ENCODE measurements at regions not wholly inside any gene's neighbourhood (a gene's known extent, or its start where the extent isn't known, plus 50 kb on each side); places are given as distances from the start of the nearest gene placed in this dataset.

DNA sequence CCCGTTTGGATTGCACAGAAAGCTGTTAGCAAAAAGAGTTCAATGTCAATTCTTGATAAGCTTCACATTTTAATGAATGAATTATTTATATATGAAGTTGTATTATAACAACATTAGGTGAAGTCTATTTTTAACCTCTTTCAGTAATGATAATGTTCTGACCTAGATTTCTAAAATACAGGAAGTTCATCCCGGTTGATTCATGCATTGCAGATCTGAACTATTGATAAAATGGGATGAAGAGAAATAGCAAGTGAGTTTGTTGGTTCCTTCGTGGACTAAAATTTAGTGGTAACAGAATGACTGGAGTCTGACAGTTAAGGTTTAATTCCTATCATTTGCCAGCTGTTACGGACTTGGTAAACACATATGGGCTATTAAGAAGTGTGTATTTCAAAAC, 180.5 kb downstream of the PCSK1 start:
- no peak for TF ChIP-seq ATF2 (IDR thresholded peaks at IDR 0.05; ENCODE audit: low read length)
- TF ChIP-seq, protein P1, sequence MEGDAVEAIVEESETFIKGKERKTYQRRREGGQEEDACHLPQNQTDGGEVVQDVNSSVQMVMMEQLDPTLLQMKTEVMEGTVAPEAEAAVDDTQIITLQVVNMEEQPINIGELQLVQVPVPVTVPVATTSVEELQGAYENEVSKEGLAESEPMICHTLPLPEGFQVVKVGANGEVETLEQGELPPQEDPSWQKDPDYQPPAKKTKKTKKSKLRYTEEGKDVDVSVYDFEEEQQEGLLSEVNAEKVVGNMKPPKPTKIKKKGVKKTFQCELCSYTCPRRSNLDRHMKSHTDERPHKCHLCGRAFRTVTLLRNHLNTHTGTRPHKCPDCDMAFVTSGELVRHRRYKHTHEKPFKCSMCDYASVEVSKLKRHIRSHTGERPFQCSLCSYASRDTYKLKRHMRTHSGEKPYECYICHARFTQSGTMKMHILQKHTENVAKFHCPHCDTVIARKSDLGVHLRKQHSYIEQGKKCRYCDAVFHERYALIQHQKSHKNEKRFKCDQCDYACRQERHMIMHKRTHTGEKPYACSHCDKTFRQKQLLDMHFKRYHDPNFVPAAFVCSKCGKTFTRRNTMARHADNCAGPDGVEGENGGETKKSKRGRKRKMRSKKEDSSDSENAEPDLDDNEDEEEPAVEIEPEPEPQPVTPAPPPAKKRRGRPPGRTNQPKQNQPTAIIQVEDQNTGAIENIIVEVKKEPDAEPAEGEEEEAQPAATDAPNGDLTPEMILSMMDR (IDR thresholded peaks at IDR 0.05 in 2 of 3, conservative IDR thresholded peaks at IDR 0.05 in 1 of 3; ENCODE audit: control insufficient read depth in 2 of 3, extremely low read depth in 1 of 3, insufficient read depth in 1 of 3, low read depth in 3 of 3, low read length in 3 of 3) = no peak
- no peak for TF ChIP-seq EZH2 (IDR thresholded peaks at IDR 0.05; ENCODE audit: borderline replicate concordance, control insufficient read depth, low read depth, low read length)
- TF ChIP-seq MAX (IDR thresholded peaks at IDR 0.05; ENCODE audit: low read depth, low read length) = no peak
- TF ChIP-seq HCFC1 (IDR thresholded peaks at IDR 0.05; ENCODE audit: low read length) = no peak
- no peak for TF ChIP-seq RAD21 (IDR thresholded peaks at IDR 0.05; ENCODE audit: insufficient read depth, low read depth, low read length)
- TF ChIP-seq SUPT20H (IDR thresholded peaks at IDR 0.05; ENCODE audit: borderline replicate concordance, control insufficient read depth, low read depth, low read length) = no peak
- no peak for TF ChIP-seq EGR1 (IDR thresholded peaks at IDR 0.05; ENCODE audit: borderline replicate concordance in 1 of 2, low read depth in 2 of 2, low read length in 2 of 2)
- TF ChIP-seq KDM1A (IDR thresholded peaks at IDR 0.05; ENCODE audit: borderline replicate concordance) = no peak
- no peak for TF ChIP-seq HDAC2 (IDR thresholded peaks at IDR 0.05)
- TF ChIP-seq GABPA (IDR thresholded peaks at IDR 0.05; ENCODE audit: low read depth) = no peak
- TF ChIP-seq, protein P2, sequence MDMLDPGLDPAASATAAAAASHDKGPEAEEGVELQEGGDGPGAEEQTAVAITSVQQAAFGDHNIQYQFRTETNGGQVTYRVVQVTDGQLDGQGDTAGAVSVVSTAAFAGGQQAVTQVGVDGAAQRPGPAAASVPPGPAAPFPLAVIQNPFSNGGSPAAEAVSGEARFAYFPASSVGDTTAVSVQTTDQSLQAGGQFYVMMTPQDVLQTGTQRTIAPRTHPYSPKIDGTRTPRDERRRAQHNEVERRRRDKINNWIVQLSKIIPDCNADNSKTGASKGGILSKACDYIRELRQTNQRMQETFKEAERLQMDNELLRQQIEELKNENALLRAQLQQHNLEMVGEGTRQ (IDR thresholded peaks at IDR 0.05; ENCODE audit: borderline replicate concordance, low read depth, low read length) = no peak
- no peak for TF ChIP-seq TCF7 (IDR thresholded peaks at IDR 0.05; ENCODE audit: borderline replicate concordance)
